Glutamatergic neuron (in vitro differentiated cells): ENCODE measurements at regions not wholly inside any gene's neighbourhood (a gene's known extent, or its start where the extent isn't known, plus 50 kb on each side); places are given as distances from the start of the nearest gene placed in this dataset.

ENCODE experiments used
- DNase-seq: peaks from one replicate; pipeline ENCODE4 v3.0.0; 2022
- H3K27ac Mint-ChIP-seq: one replicate; pipeline ENCODE4 v1.8.0; 2020; ENCODE audit warnings: mild to moderate bottlenecking, mixed read lengths, inconsistent platforms; ENCODE audit not compliant: unreplicated experiment
- H3K27me3 Mint-ChIP-seq: one replicate; pipeline ENCODE4 v1.8.0; 2020; ENCODE audit warnings: mild to moderate bottlenecking, moderate library complexity, mixed read lengths, inconsistent platforms; ENCODE audit not compliant: unreplicated experiment
- H3K36me3 Mint-ChIP-seq: one replicate; pipeline ENCODE4 v1.8.0; 2020; ENCODE audit warnings: mild to moderate bottlenecking, mixed read lengths, inconsistent platforms; ENCODE audit not compliant: unreplicated experiment
- H3K4me1 Mint-ChIP-seq: one replicate; pipeline ENCODE4 v1.8.0; 2020; ENCODE audit warnings: mild to moderate bottlenecking, low read depth, mixed read lengths, inconsistent platforms; ENCODE audit not compliant: unreplicated experiment
- H3K4me3 Mint-ChIP-seq: one replicate; pipeline ENCODE4 v1.8.0; 2020; ENCODE audit warnings: mild to moderate bottlenecking, mixed read lengths, inconsistent platforms; ENCODE audit not compliant: unreplicated experiment
- H3K9me3 Mint-ChIP-seq: one replicate; pipeline ENCODE4 v1.8.0; 2020; ENCODE audit warnings: mild to moderate bottlenecking, moderate library complexity, mixed read lengths, inconsistent platforms; ENCODE audit not compliant: unreplicated experiment
- CTCF ChIP-seq: fragments of 200-600 bp; sonication (generic); IDR thresholded peaks from one replicate; pipeline ENCODE4 v1.5.0; 2021; ENCODE audit not compliant: partially characterized antibody, unreplicated experiment

- H3K36me3 Mint-ChIP-seq = no peaks in the 10 kb centered on the region
- TF ChIP-seq CTCF = no peak
- H3K27ac Mint-ChIP-seq = no peak overlapping the region
- peaks cover 5% of the 10 kb centered on the region for H3K4me1 Mint-ChIP-seq
- no peak overlapping the region for H3K4me3 Mint-ChIP-seq
- no peak for DNase-seq
- peaks cover 3% of the 10 kb centered on the region for H3K27me3 Mint-ChIP-seq
- no peaks in the 10 kb centered on the region for H3K9me3 Mint-ChIP-seq
Observed at GRCh38 chr2:41894563-41895333, 153.1 kb upstream of the PKDCC start.

GRCh38 chr2:41895334-41895664, 152.5 kb upstream of the PKDCC start:
- Mint-ChIP-seq H3K4me1 (peaks cover 5% of the 10 kb centered on the region), H3K4me3 (no peak overlapping the region), H3K36me3 (no peaks in the 10 kb centered on the region), H3K9me3 (no peaks in the 10 kb centered on the region), H3K27ac (no peak overlapping the region), H3K27me3 (peaks cover 3% of the 10 kb centered on the region)
- no peak for TF ChIP-seq CTCF
- DNase-seq = no peak

GRCh38 chr2:41896186-41896846, 151.5 kb upstream of the PKDCC start:
- no peak overlapping the region for H3K27ac Mint-ChIP-seq

GRCh38 chr2:41899189-41899588, 148.6 kb upstream of the PKDCC start:
- Mint-ChIP-seq H3K4me1 (peaks cover 11% of the 10 kb centered on the region), H3K9me3 (no peaks in the 10 kb centered on the region), H3K4me3 (no peak overlapping the region), H3K27me3 (peaks cover 3% of the 10 kb centered on the region), H3K27ac (no peak overlapping the region), H3K36me3 (peaks cover 7% of the 10 kb centered on the region)
- no peak for DNase-seq
- no peak for TF ChIP-seq CTCF

More at GRCh38 chr2:41896186-41896846, 151.5 kb upstream of the PKDCC start:
- peaks cover 3% of the 10 kb centered on the region for H3K27me3 Mint-ChIP-seq
- DNase-seq = no peak
- no peaks in the 10 kb centered on the region for H3K9me3 Mint-ChIP-seq
- H3K4me3 Mint-ChIP-seq = no peak overlapping the region
- peaks cover 5% of the 10 kb centered on the region for H3K4me1 Mint-ChIP-seq
- no peaks in the 10 kb centered on the region for H3K36me3 Mint-ChIP-seq
- no peak for TF ChIP-seq CTCF

- H3K27ac Mint-ChIP-seq = no peak overlapping the region
- no peaks in the 10 kb centered on the region for H3K9me3 Mint-ChIP-seq
Observed at GRCh38 chr2:41900101-41900577, 147.7 kb upstream of the PKDCC start.

More at GRCh38 chr2:41900101-41900577, 147.7 kb upstream of the PKDCC start:
- peaks cover 3% of the 10 kb centered on the region for H3K27me3 Mint-ChIP-seq
- H3K36me3 Mint-ChIP-seq = peaks cover 7% of the 10 kb centered on the region
- no peak for DNase-seq
- H3K4me1 Mint-ChIP-seq = peaks cover 7% of the 10 kb centered on the region
- H3K4me3 Mint-ChIP-seq = no peak overlapping the region
- TF ChIP-seq CTCF = no peak
